K562 (cell line): ENCODE measurements at regions not wholly inside any gene's neighbourhood (a gene's known extent, or its start where the extent isn't known, plus 50 kb on each side); places are given as distances from the start of the nearest gene placed in this dataset.

Experiments used
- USF2 ChIP-seq: sonication (generic); formaldehyde crosslinking; IDR thresholded peaks from 2 replicates; pipeline ENCODE4 v1.5.0; 2020; ENCODE audit warnings: missing genetic modification reagents
- YY1 ChIP-seq, 3 experiments: IDR thresholded peaks; 2 replicates each; pipeline ENCODE4 v1.6.1; 2011; ENCODE audit warnings: low read length in 2 of 3, mild to moderate bottlenecking in 2 of 3, moderate library complexity in 2 of 3, borderline replicate concordance in 1 of 3, control low read depth in 1 of 3, low read depth in 1 of 3; ENCODE audit not compliant: insufficient read depth in 3 of 3, insufficient replicate concordance in 2 of 3, control insufficient read depth in 1 of 3, insufficient read length in 1 of 3; ENCODE audit errors: extremely low read depth in 1 of 3
- TF ChIP-seq, protein P1 (sequence below): sonication (generic); formaldehyde crosslinking; IDR thresholded peaks from 2 replicates; pipeline ENCODE4 v1.8.0; 2022; ENCODE audit warnings: mild to moderate bottlenecking, missing genetic modification reagents

DNA sequence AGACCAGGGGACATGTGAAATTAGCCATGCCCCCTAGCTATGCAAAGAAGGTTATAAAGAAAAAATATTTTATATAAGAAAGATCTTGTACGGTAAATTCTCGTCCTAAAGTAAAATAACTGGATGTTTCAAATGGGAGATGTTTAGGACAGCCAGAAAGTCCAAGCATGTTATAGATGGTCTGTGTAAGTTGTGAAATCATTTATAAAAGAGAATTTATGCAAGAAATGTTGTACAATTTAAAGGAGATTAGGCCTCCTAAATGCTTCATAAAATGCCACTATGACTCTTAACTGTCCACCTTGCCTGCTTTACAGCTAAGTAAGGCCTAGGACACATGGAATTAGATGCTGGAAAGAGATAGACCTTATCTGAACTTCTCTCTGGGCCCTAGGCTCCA lies 118.1 kb upstream of the POGK start:
- TF ChIP-seq, protein P1, sequence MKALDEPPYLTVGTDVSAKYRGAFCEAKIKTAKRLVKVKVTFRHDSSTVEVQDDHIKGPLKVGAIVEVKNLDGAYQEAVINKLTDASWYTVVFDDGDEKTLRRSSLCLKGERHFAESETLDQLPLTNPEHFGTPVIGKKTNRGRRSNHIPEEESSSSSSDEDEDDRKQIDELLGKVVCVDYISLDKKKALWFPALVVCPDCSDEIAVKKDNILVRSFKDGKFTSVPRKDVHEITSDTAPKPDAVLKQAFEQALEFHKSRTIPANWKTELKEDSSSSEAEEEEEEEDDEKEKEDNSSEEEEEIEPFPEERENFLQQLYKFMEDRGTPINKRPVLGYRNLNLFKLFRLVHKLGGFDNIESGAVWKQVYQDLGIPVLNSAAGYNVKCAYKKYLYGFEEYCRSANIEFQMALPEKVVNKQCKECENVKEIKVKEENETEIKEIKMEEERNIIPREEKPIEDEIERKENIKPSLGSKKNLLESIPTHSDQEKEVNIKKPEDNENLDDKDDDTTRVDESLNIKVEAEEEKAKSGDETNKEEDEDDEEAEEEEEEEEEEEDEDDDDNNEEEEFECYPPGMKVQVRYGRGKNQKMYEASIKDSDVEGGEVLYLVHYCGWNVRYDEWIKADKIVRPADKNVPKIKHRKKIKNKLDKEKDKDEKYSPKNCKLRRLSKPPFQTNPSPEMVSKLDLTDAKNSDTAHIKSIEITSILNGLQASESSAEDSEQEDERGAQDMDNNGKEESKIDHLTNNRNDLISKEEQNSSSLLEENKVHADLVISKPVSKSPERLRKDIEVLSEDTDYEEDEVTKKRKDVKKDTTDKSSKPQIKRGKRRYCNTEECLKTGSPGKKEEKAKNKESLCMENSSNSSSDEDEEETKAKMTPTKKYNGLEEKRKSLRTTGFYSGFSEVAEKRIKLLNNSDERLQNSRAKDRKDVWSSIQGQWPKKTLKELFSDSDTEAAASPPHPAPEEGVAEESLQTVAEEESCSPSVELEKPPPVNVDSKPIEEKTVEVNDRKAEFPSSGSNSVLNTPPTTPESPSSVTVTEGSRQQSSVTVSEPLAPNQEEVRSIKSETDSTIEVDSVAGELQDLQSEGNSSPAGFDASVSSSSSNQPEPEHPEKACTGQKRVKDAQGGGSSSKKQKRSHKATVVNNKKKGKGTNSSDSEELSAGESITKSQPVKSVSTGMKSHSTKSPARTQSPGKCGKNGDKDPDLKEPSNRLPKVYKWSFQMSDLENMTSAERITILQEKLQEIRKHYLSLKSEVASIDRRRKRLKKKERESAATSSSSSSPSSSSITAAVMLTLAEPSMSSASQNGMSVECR (CRISPR knock-in tag), result no peak
- TF ChIP-seq YY1 (IDR thresholded peaks at IDR 0.05; ENCODE audit: borderline replicate concordance in 1 of 3, control insufficient read depth in 1 of 3, extremely low read depth in 1 of 3, insufficient read depth in 3 of 3, insufficient read length in 1 of 3, insufficient replicate concordance in 2 of 3, low read depth in 1 of 3, low read length in 2 of 3) (no peak), USF2 (CRISPR knock-in tag) (no peak)
